Liver (tissue), 8 donors: ENCODE measurements at regions not wholly inside any gene's neighbourhood (a gene's known extent, or its start where the extent isn't known, plus 50 kb on each side); places are given as distances from the start of the nearest gene placed in this dataset.

Experiments used
- DNase-seq: peaks from one replicate; pipeline ENCODE4 v3.0.0-alpha.2; 2017; ENCODE audit warnings: low spot score
- H3K27ac ChIP-seq, 2 donors: one replicate each; pipeline ENCODE4 v1.7.0; 2013; ENCODE audit warnings: inconsistent platforms in 2 of 2, low read length in 2 of 2, control low read depth in 1 of 2, low read depth in 1 of 2, mild to moderate bottlenecking in 1 of 2
- H3K27me3 ChIP-seq, 4 donors: one replicate each; pipeline versions ENCODE4 v1.6.1 to v1.7.0; 2013; ENCODE audit warnings: low read length in 3 of 4, inconsistent platforms in 1 of 4, mild to moderate bottlenecking in 1 of 4, moderate library complexity in 1 of 4; ENCODE audit not compliant: control insufficient read depth in 4 of 4, insufficient read depth in 4 of 4
- H3K36me3 ChIP-seq, 4 donors: one replicate each; pipeline versions ENCODE4 v1.6.1 to v1.7.0; 2013; ENCODE audit warnings: low read length in 3 of 4, mild to moderate bottlenecking in 3 of 4, low read depth in 1 of 4, moderate library complexity in 1 of 4; ENCODE audit not compliant: control insufficient read depth in 4 of 4, insufficient read depth in 3 of 4
- H3K4me1 ChIP-seq, 4 donors: one replicate each; pipeline versions ENCODE4 v1.6.1 to v1.7.0; 2013; ENCODE audit warnings: low read length in 3 of 4, mild to moderate bottlenecking in 3 of 4, moderate library complexity in 1 of 4; ENCODE audit not compliant: control insufficient read depth in 4 of 4, insufficient read depth in 4 of 4
- H3K4me3 ChIP-seq, 3 donors: one replicate each; pipeline versions ENCODE4 v1.6.1 to v1.7.0; 2013; ENCODE audit warnings: low read length in 3 of 3, control low read depth in 1 of 3, low read depth in 1 of 3, mild to moderate bottlenecking in 1 of 3
- H3K9ac ChIP-seq, 2 donors: one replicate each; pipeline ENCODE4 v1.7.0; 2013; ENCODE audit warnings: low read length in 2 of 2, mild to moderate bottlenecking in 2 of 2, moderate library complexity in 2 of 2, control low read depth in 1 of 2, low read depth in 1 of 2
- H3K9me3 ChIP-seq, 4 donors: one replicate each; pipeline versions ENCODE4 v1.6.1 to v1.7.0; 2013; ENCODE audit warnings: low read length in 3 of 4; ENCODE audit not compliant: control insufficient read depth in 4 of 4
- CTCF ChIP-seq: fragments of 150-350 bp; IDR thresholded peaks from 2 replicates; pipeline ENCODE4 v1.5.1; 2017; ENCODE audit warnings: improper control_type of control experiment, low read depth, low read length; ENCODE audit not compliant: missing input control
- EGR1 ChIP-seq, 2 donors: IDR thresholded peaks; 2 replicates each; pipeline ENCODE4 v1.6.1; 2016 to 2018; ENCODE audit warnings: antibody characterized with exemption in 2 of 2, low read depth in 2 of 2
- FOXA1 ChIP-seq: IDR thresholded peaks from 2 replicates; pipeline ENCODE4 v1.6.1; 2016; ENCODE audit warnings: antibody characterized with exemption
- FOXA2 ChIP-seq: IDR thresholded peaks from 2 replicates; pipeline ENCODE4 v1.6.1; 2016; ENCODE audit warnings: antibody characterized with exemption
- GABPA ChIP-seq, 2 donors: IDR thresholded peaks in 1 of 2; conservative IDR thresholded peaks in 1 of 2; 2 replicates each; pipeline ENCODE4 v1.6.1; 2016; ENCODE audit warnings: antibody characterized with exemption in 2 of 2, mild to moderate bottlenecking in 1 of 2, moderate library complexity in 1 of 2
- HNF4A ChIP-seq, 2 donors: conservative IDR thresholded peaks; 2 replicates each; pipeline ENCODE4 v1.6.1; 2016; ENCODE audit warnings: antibody characterized with exemption in 2 of 2, mild to moderate bottlenecking in 2 of 2
- HNF4G ChIP-seq: IDR thresholded peaks from 2 replicates; pipeline ENCODE4 v1.6.1; 2016; ENCODE audit warnings: antibody characterized with exemption
- JUND ChIP-seq, 2 donors: IDR thresholded peaks; 2 replicates each; pipeline ENCODE4 v1.6.1; 2016; ENCODE audit warnings: antibody characterized with exemption in 2 of 2
- MAX ChIP-seq: IDR thresholded peaks from 2 replicates; pipeline ENCODE4 v1.6.1; 2016; ENCODE audit warnings: antibody characterized with exemption
- NR2F2 ChIP-seq: IDR thresholded peaks from 2 replicates; pipeline ENCODE4 v1.6.1; 2016; ENCODE audit warnings: antibody characterized with exemption
- RAD21 ChIP-seq, 2 donors: IDR thresholded peaks; 2 replicates each; pipeline ENCODE4 v1.6.1; 2016; ENCODE audit warnings: antibody characterized with exemption in 2 of 2, mild to moderate bottlenecking in 2 of 2
- REST ChIP-seq: IDR thresholded peaks from 2 replicates; pipeline ENCODE4 v1.6.1; 2016; ENCODE audit warnings: antibody characterized with exemption, mild to moderate bottlenecking
- RXRA ChIP-seq, 2 donors: IDR thresholded peaks; 2 replicates each; pipeline ENCODE4 v1.6.1; 2017 to 2018; ENCODE audit warnings: antibody characterized with exemption in 2 of 2, mild to moderate bottlenecking in 1 of 2
- SP1 ChIP-seq: IDR thresholded peaks from 2 replicates; pipeline ENCODE4 v1.6.1; 2018; ENCODE audit warnings: antibody characterized with exemption, mild to moderate bottlenecking
- YY1 ChIP-seq: IDR thresholded peaks from 2 replicates; pipeline ENCODE4 v1.6.1; 2016; ENCODE audit warnings: antibody characterized with exemption, mild to moderate bottlenecking
- ZBTB33 ChIP-seq: IDR thresholded peaks from 2 replicates; pipeline ENCODE4 v1.6.1; 2016; ENCODE audit warnings: antibody characterized with exemption
- WGBS: extraction: QIAGEN DNeasy Blood & Tissue Kit; methylation state at CpG from one replicate; pipeline ENCODE4 v1.1.7; 2013; 5-methylcytosine and 5-hydroxymethylcytosine counted together
- donor health status: healthy.
- donor health status: healthy.
- donor health status: healthy.
- donor health status: healthy.
- donor health status: healthy.

GRCh38 chr10:123404357-123404756, 250.2 kb downstream of the BUB3 start (continued):
- no peak for TF ChIP-seq CTCF
- TF ChIP-seq MAX: no peak

GRCh38 chr10:123408660-123409059, 254.5 kb downstream of the BUB3 start:
- no peaks in the 10 kb centered on the region for H3K36me3 ChIP-seq
- TF ChIP-seq NR2F2 (no peak), JUND (IDR thresholded peaks at IDR 0.05) (no peak), RAD21 (IDR thresholded peaks at IDR 0.05) (no peak), FOXA2 (no peak), RXRA (IDR thresholded peaks at IDR 0.05) (no peak), MAX (no peak), FOXA1 (no peak), ZBTB33 (no peak), GABPA (IDR thresholded peaks at IDR 0.05 in 1 of 2, conservative IDR thresholded peaks at IDR 0.05 in 1 of 2) (no peak), YY1 (no peak), HNF4A (conservative IDR thresholded peaks at IDR 0.05) (no peak), EGR1 (IDR thresholded peaks at IDR 0.05; ENCODE audit: low read depth in 2 of 2) (no peak), SP1 (no peak), HNF4G (no peak)
- H3K9ac ChIP-seq: no peak overlapping the region

GRCh38 chr10:123409426-123409825, 255.2 kb downstream of the BUB3 start:
- WGBS: 83% methylated on average over 3 of the region's 3 CpGs
- no peak overlapping the region for H3K4me3 ChIP-seq
- DNase-seq: no peak

More at GRCh38 chr10:123408660-123409059, 254.5 kb downstream of the BUB3 start:
- 84% methylated on average over 3 of the region's 3 CpGs for WGBS
- H3K27ac ChIP-seq: no peak overlapping the region
- no peaks in the 10 kb centered on the region for H3K4me1 ChIP-seq
- no peak overlapping the region for H3K4me3 ChIP-seq
- no peak for DNase-seq
- peaks cover 0 to 3% (median 0%) of the 10 kb centered on the region in 4 donors for H3K27me3 ChIP-seq
- H3K9me3 ChIP-seq: peaks cover 0 to 2% (median 0%) of the 10 kb centered on the region in 4 donors

More at GRCh38 chr10:123409426-123409825, 255.2 kb downstream of the BUB3 start:
- H3K9me3 ChIP-seq: peaks cover 0 to 2% (median 0%) of the 10 kb centered on the region in 4 donors
- H3K9ac ChIP-seq: no peak overlapping the region
- no peak overlapping the region for H3K27ac ChIP-seq
- H3K4me1 ChIP-seq: no peaks in the 10 kb centered on the region
- no peaks in the 10 kb centered on the region for H3K36me3 ChIP-seq
- H3K27me3 ChIP-seq: peaks cover 0 to 5% (median 0%) of the 10 kb centered on the region in 4 donors
- TF ChIP-seq REST (no peak), EGR1 (IDR thresholded peaks at IDR 0.05; ENCODE audit: low read depth in 2 of 2) (no peak), ZBTB33 (no peak), GABPA (IDR thresholded peaks at IDR 0.05 in 1 of 2, conservative IDR thresholded peaks at IDR 0.05 in 1 of 2) (no peak)
